ENCODE measurements at regions not wholly inside any gene's neighbourhood (a gene's known extent, or its start where the extent isn't known, plus 50 kb on each side); places are given as distances from the start of the nearest gene placed in this dataset.
"Not testable (repeated sequence)": the region's sequence is repeated elsewhere in the genome, so short reads cannot be mapped to it uniquely, and the experiment has no call there.

GRCh38 chr5:24271702-24272118, 373.1 kb downstream of the CDH10 start:
- DNase-seq, result not testable (repeated sequence)

GRCh38 chr5:24272741-24273140, 372.0 kb downstream of the CDH10 start:
- no peak for DNase-seq

GRCh38 chr5:24280215-24280614, 364.6 kb downstream of the CDH10 start:
- DNase-seq, result no peak

- DNase-seq, result no peak
Observed at GRCh38 chr5:24281818-24282217, 363.0 kb downstream of the CDH10 start.

GRCh38 chr5:24289582-24290335, 355.0 kb downstream of the CDH10 start:
- DNase-seq, result no peak

- no peak for DNase-seq
Observed at GRCh38 chr5:24290536-24290935, 354.2 kb downstream of the CDH10 start.

GRCh38 chr5:24291916-24292315, 352.9 kb downstream of the CDH10 start:
- no peak for DNase-seq

GRCh38 chr5:24294333-24294732, 350.4 kb downstream of the CDH10 start:
- no peak for DNase-seq

- no peak for DNase-seq
Observed at GRCh38 chr5:24314106-24314505, 330.7 kb downstream of the CDH10 start.

- DNase-seq, result no peak
Observed at GRCh38 chr5:24320643-24321042, 324.1 kb downstream of the CDH10 start.

- no peak for DNase-seq
Observed at GRCh38 chr5:24325306-24325832, 319.4 kb downstream of the CDH10 start.

GRCh38 chr5:24331531-24331930, 313.2 kb downstream of the CDH10 start:
- no peak for DNase-seq

GRCh38 chr5:24347158-24347557, 297.6 kb downstream of the CDH10 start:
- DNase-seq, result no peak

GRCh38 chr5:24351285-24351684, 293.5 kb downstream of the CDH10 start:
- DNase-seq, result no peak

GRCh38 chr5:24353016-24353415, 291.8 kb downstream of the CDH10 start:
- DNase-seq, result no peak

GRCh38 chr5:24353611-24354010, 291.2 kb downstream of the CDH10 start:
- no peak for DNase-seq

GRCh38 chr5:24363789-24364481, 280.8 kb downstream of the CDH10 start:
- no peak for DNase-seq

GRCh38 chr5:24364711-24365110, 280.1 kb downstream of the CDH10 start:
- DNase-seq, result no peak

- DNase-seq, result no peak
Observed at GRCh38 chr5:24365406-24365805, 279.4 kb downstream of the CDH10 start.

- no peak for DNase-seq
Observed at GRCh38 chr5:24367216-24367615, 277.6 kb downstream of the CDH10 start.

GRCh38 chr5:24368115-24368514, 276.7 kb downstream of the CDH10 start:
- no peak for DNase-seq

- no peak for DNase-seq
Observed at GRCh38 chr5:24376210-24376609, 268.6 kb downstream of the CDH10 start.

- no peak for DNase-seq
Observed at GRCh38 chr5:24376616-24377015, 268.2 kb downstream of the CDH10 start.

GRCh38 chr5:24381861-24382489, 262.8 kb downstream of the CDH10 start:
- no peak for DNase-seq
